COR-L47 (cell line): ENCODE measurements at regions not wholly inside any gene's neighbourhood (a gene's known extent, or its start where the extent isn't known, plus 50 kb on each side); places are given as distances from the start of the nearest gene placed in this dataset.
"Not testable (repeated sequence)": the region's sequence is repeated elsewhere in the genome, so short reads cannot be mapped to it uniquely, and the experiment has no call there.

Experiments
- DNase-seq: peaks from one replicate; lab custom pipeline; 2025; lab: John Stamatoyannopoulos, UW

- no peak for DNase-seq
Observed at GRCh38 chr9:6160579-6160978, 55.0 kb upstream of the IL33 start.

GRCh38 chr9:6153425-6153824 is 62.2 kb upstream of the IL33 start:
- DNase-seq, result no peak

- no peak for DNase-seq
Observed at GRCh38 chr9:6152788-6153187, 62.8 kb upstream of the IL33 start.

- no peak for DNase-seq
Observed at GRCh38 chr9:6150483-6150882, 65.1 kb upstream of the IL33 start.

GRCh38 chr9:6149315-6149714 is 66.3 kb upstream of the IL33 start:
- DNase-seq, result no peak

- no peak for DNase-seq
Observed at GRCh38 chr9:6147846-6148245, 67.8 kb upstream of the IL33 start.

GRCh38 chr9:6144947-6145346 is 70.7 kb upstream of the IL33 start:
- no peak for DNase-seq

- DNase-seq, result no peak
Observed at GRCh38 chr9:6142799-6143454, 72.7 kb upstream of the IL33 start.

GRCh38 chr9:6135780-6136179 is 79.8 kb upstream of the IL33 start:
- DNase-seq, result not testable (repeated sequence)

GRCh38 chr9:6134661-6135180 is 80.9 kb upstream of the IL33 start:
- no peak for DNase-seq

GRCh38 chr9:6133346-6134063 is 82.1 kb upstream of the IL33 start:
- DNase-seq, result no peak

- no peak for DNase-seq
Observed at GRCh38 chr9:6132650-6133049, 83.0 kb upstream of the IL33 start.

- DNase-seq, result no peak
Observed at GRCh38 chr9:6128030-6128429, 87.6 kb upstream of the IL33 start.

GRCh38 chr9:6126377-6126776 is 89.2 kb upstream of the IL33 start:
- DNase-seq, result no peak

- no peak for DNase-seq
Observed at GRCh38 chr9:6123416-6123815, 92.2 kb upstream of the IL33 start.

- no peak for DNase-seq
Observed at GRCh38 chr9:6121707-6122106, 93.9 kb upstream of the IL33 start.

GRCh38 chr9:6114424-6114823 is 99.0 kb upstream of the RANBP6 start:
- DNase-seq, result no peak

GRCh38 chr9:6113819-6114218 is 98.4 kb upstream of the RANBP6 start:
- DNase-seq, result no peak

- no peak for DNase-seq
Observed at GRCh38 chr9:6113312-6113711, 97.9 kb upstream of the RANBP6 start.

- DNase-seq, result no peak
Observed at GRCh38 chr9:6109986-6110385, 94.6 kb upstream of the RANBP6 start.

GRCh38 chr9:6109571-6109970 is 94.1 kb upstream of the RANBP6 start:
- DNase-seq, result no peak

- DNase-seq, result no peak
Observed at GRCh38 chr9:6106711-6107339, 91.4 kb upstream of the RANBP6 start.

- no peak for DNase-seq
Observed at GRCh38 chr9:6105738-6106137, 90.3 kb upstream of the RANBP6 start.
